ENCODE measurements at regions not wholly inside any gene's neighbourhood (a gene's known extent, or its start where the extent isn't known, plus 50 kb on each side); places are given as distances from the start of the nearest gene placed in this dataset.

- Histone ChIP-seq H3K36me3 (no peaks in the 10 kb centered on the region), H3K4me3 (no peak overlapping the region), H3K27ac (no peak overlapping the region), H3K27me3 (no peaks in the 10 kb centered on the region), H3K4me1 (peaks cover 0 to 19% (median 0%) of the 10 kb centered on the region in 4 donors), H3K9me3 (no peaks in the 10 kb centered on the region)
- TF ChIP-seq CTCF (IDR thresholded peaks at IDR 0.05), result no peak
- intact Hi-C loops (cut with DNase I; ENCODE audit: low total_unique reads), result no loop called here
- no peak for DNase-seq
These were observed 225.8 kb downstream of the ETS1 start for GRCh38 chr11:128361451-128362020.

GRCh38 chr11:128359515-128359914 is 227.8 kb downstream of the ETS1 start:
- H3K36me3 ChIP-seq, result no peaks in the 10 kb centered on the region
- H3K27me3 ChIP-seq, result no peaks in the 10 kb centered on the region
- H3K4me1 ChIP-seq, result peaks cover 0 to 19% (median 0%) of the 10 kb centered on the region in 4 donors
- no peak for TF ChIP-seq CTCF (IDR thresholded peaks at IDR 0.05)
- intact Hi-C loops (cut with DNase I; ENCODE audit: low total_unique reads), result no loop called here
- no peaks in the 10 kb centered on the region for H3K9me3 ChIP-seq
- peak overlapping the region in 1 of 2 donors; percentile 0 for H3K27ac ChIP-seq
- H3K4me3 ChIP-seq, result no peak overlapping the region
- no peak for DNase-seq

- TF ChIP-seq CTCF (IDR thresholded peaks at IDR 0.05), result no peak
- no peak for DNase-seq
- Histone ChIP-seq H3K27me3 (no peaks in the 10 kb centered on the region), H3K36me3 (no peaks in the 10 kb centered on the region), H3K4me3 (no peak overlapping the region), H3K27ac (no peak overlapping the region), H3K9me3 (no peaks in the 10 kb centered on the region), H3K4me1 (peaks cover 0 to 19% (median 0%) of the 10 kb centered on the region in 4 donors)
- intact Hi-C loops (cut with DNase I; ENCODE audit: low total_unique reads), result no loop called here
These were observed 230.3 kb downstream of the ETS1 start for GRCh38 chr11:128357073-128357472.

DNA sequence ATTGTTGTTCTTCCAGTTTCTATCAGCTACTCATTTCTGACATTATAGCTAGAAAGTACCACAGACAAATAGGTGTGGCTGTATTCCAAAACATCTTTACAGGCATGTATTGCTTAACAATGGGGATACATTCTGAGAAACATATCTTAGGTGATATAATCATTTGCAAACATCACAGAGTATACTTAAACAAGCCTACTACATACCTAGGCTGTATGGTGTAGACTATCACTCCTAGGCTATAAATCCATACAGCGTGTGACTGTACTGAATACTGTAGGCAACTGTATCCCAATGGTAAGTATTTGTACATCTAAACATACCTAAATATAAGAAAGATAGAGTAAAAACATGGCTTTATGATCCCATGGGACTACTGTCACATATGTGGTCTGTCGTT is 231.8 kb downstream of the ETS1 start:
- TF ChIP-seq CTCF (IDR thresholded peaks at IDR 0.05), result no peak
- no peaks in the 10 kb centered on the region for H3K27me3 ChIP-seq
- H3K4me3 ChIP-seq, result no peak overlapping the region
- DNase-seq, result no peak
- H3K36me3 ChIP-seq, result no peaks in the 10 kb centered on the region
- no peaks in the 10 kb centered on the region for H3K9me3 ChIP-seq
- H3K4me1 ChIP-seq, result peaks cover 0 to 19% (median 0%) of the 10 kb centered on the region in 4 donors
- intact Hi-C loops (cut with DNase I; ENCODE audit: low total_unique reads), result no loop called here
- no peak overlapping the region for H3K27ac ChIP-seq

GRCh38 chr11:128354476-128354875 is 232.9 kb downstream of the ETS1 start:
- Histone ChIP-seq H3K27me3 (no peaks in the 10 kb centered on the region), H3K4me1 (peaks cover 0 to 8% (median 0%) of the 10 kb centered on the region in 4 donors), H3K9me3 (no peaks in the 10 kb centered on the region), H3K36me3 (no peaks in the 10 kb centered on the region), H3K27ac (no peak overlapping the region), H3K4me3 (no peak overlapping the region)
- DNase-seq, result no peak
- no peak for TF ChIP-seq CTCF (IDR thresholded peaks at IDR 0.05)
- intact Hi-C loops (cut with DNase I; ENCODE audit: low total_unique reads), result no loop called here

DNA sequence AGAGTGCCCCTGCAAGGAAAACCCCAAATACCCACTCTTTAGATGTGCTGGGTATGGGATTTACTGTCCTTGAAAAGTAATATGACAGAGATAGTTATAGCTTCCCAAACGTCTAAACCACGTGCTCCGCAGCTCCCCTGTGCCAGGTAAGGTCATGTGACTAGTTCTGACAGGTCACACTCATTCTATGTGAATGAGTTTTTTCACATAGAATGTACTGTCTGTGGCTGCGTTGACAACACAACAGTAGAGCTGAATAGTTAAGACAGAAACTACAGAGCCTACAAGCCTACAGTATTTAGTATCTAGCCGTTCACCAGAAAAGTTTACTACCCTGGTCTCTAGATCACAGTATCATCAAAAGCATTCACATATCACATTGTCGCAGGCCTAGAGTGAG is 236.2 kb downstream of the ETS1 start:
- intact Hi-C loops (cut with DNase I; ENCODE audit: low total_unique reads), result no loop called here
- no peak for DNase-seq
- TF ChIP-seq CTCF (IDR thresholded peaks at IDR 0.05), result no peak
- no peak overlapping the region for H3K4me3 ChIP-seq
- no peaks in the 10 kb centered on the region for H3K27me3 ChIP-seq
- no peaks in the 10 kb centered on the region for H3K9me3 ChIP-seq
- H3K4me1 ChIP-seq, result no peaks in the 10 kb centered on the region
- H3K36me3 ChIP-seq, result no peaks in the 10 kb centered on the region
- no peak overlapping the region for H3K27ac ChIP-seq

Data from tibial artery (tissue), 4 donors.